ENCODE measurements at regions not wholly inside any gene's neighbourhood (a gene's known extent, or its start where the extent isn't known, plus 50 kb on each side); places are given as distances from the start of the nearest gene placed in this dataset.

- TF ChIP-seq, protein P1, sequence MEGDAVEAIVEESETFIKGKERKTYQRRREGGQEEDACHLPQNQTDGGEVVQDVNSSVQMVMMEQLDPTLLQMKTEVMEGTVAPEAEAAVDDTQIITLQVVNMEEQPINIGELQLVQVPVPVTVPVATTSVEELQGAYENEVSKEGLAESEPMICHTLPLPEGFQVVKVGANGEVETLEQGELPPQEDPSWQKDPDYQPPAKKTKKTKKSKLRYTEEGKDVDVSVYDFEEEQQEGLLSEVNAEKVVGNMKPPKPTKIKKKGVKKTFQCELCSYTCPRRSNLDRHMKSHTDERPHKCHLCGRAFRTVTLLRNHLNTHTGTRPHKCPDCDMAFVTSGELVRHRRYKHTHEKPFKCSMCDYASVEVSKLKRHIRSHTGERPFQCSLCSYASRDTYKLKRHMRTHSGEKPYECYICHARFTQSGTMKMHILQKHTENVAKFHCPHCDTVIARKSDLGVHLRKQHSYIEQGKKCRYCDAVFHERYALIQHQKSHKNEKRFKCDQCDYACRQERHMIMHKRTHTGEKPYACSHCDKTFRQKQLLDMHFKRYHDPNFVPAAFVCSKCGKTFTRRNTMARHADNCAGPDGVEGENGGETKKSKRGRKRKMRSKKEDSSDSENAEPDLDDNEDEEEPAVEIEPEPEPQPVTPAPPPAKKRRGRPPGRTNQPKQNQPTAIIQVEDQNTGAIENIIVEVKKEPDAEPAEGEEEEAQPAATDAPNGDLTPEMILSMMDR (IDR thresholded peaks at IDR 0.05): no peak
- TF ChIP-seq POLR2A (IDR thresholded peaks at IDR 0.05): no peak
- Histone ChIP-seq H3K27me3 (no peaks in the 10 kb centered on the region), H3K4me1 (peaks cover 3% of the 10 kb centered on the region), H3K27ac (no peak overlapping the region), H3K4me3 (no peak overlapping the region), H3K9me3 (no peaks in the 10 kb centered on the region), H3K36me3 (ENCODE audit: low read depth, missing control alignments) (no peaks in the 10 kb centered on the region)
- 82 to 84% methylated on average over 13 of the region's 13 CpGs for WGBS, 2 donors
- intact Hi-C loops (cut with DNase I; ENCODE audit: low total_unique reads): no loop called here
- DNase-seq: peak; percentile 23
Observed at GRCh38 chr6:157763129-157763903, 59.7 kb upstream of the SNX9 start.

- H3K4me3 ChIP-seq: no peak overlapping the region
- no peak for DNase-seq
- intact Hi-C loops (cut with DNase I; ENCODE audit: low total_unique reads): no loop called here
- no peaks in the 10 kb centered on the region for H3K9me3 ChIP-seq
- no peaks in the 10 kb centered on the region for H3K36me3 ChIP-seq (ENCODE audit: low read depth, missing control alignments)
- TF ChIP-seq POLR2A (IDR thresholded peaks at IDR 0.05): no peak
- TF ChIP-seq, protein P1 (IDR thresholded peaks at IDR 0.05): no peak
- 80 to 81% methylated on average over 3 of the region's 3 CpGs for WGBS, 2 donors
- H3K27me3 ChIP-seq: no peaks in the 10 kb centered on the region
- H3K4me1 ChIP-seq: peaks cover 3% of the 10 kb centered on the region
- no peak overlapping the region for H3K27ac ChIP-seq
Observed at GRCh38 chr6:157763904-157764177, 59.2 kb upstream of the SNX9 start.

GRCh38 chr6:157764178-157765068 lies 58.6 kb upstream of the SNX9 start:
- intact Hi-C loops (cut with DNase I; ENCODE audit: low total_unique reads): no loop called here
- H3K4me3 ChIP-seq: no peak overlapping the region

DNA sequence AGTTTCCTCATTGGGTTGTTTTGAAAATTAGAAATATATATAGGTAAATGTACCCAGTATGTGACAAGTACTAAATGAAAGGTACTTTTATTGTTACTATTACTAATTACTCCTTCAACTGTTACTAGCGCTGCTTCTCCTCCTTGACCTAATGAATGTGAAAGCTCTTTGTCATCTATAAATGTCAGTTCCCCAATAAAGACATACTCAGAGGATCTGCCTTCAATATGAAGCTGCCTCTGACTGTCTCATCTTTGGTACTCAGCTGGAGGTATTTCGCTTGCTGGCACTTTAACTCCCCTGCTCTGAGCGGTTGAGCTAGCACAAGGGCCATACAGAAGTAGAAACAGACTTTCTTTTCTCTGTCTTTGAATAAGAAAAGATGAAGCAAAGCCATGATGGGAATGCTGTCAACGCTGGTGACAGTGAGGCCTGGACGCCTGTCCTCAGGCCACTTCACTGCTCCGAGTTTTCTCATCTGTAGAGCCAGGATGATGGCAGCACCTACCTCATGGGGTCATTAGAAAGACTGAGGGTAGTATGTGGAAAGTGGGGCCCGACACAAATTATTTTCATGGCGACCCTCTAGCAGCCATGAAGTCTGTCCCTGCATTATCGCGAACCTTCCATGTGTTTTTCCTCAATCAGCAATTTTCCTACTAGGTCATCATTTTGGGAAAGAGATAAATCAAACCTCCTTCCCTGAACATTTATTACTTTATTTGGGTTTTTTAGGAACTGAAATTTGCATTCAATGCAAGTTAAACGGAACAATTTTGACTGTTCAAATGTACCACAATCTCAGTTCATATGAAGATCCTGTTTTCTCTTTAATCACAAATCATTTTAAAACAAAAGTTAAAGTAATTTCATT lies 55.9 kb upstream of the SNX9 start:
- H3K36me3 ChIP-seq (ENCODE audit: low read depth, missing control alignments): no peaks in the 10 kb centered on the region
- H3K9me3 ChIP-seq: no peaks in the 10 kb centered on the region
- peak overlapping the region in 1 of 2 donors; percentile 22 for H3K27ac ChIP-seq
- intact Hi-C loops (cut with DNase I; ENCODE audit: low total_unique reads): no loop called here
- TF ChIP-seq, protein P1 (IDR thresholded peaks at IDR 0.05): no peak
- TF ChIP-seq POLR2A (IDR thresholded peaks at IDR 0.05): no peak
- H3K4me1 ChIP-seq: peaks cover 3% of the 10 kb centered on the region
- WGBS, 2 donors: 93 to 95% methylated on average over 11 of the region's 11 CpGs
- no peak overlapping the region for H3K4me3 ChIP-seq
- no peak for DNase-seq
- H3K27me3 ChIP-seq: no peaks in the 10 kb centered on the region

More at GRCh38 chr6:157764178-157765068, 58.6 kb upstream of the SNX9 start:
- no peaks in the 10 kb centered on the region for H3K36me3 ChIP-seq (ENCODE audit: low read depth, missing control alignments)
- H3K27ac ChIP-seq: no peak overlapping the region
- H3K4me1 ChIP-seq: peaks cover 3% of the 10 kb centered on the region
- no peaks in the 10 kb centered on the region for H3K9me3 ChIP-seq
- 53 to 57% methylated on average over 14 of the region's 14 CpGs for WGBS, 2 donors
- TF ChIP-seq, protein P1 (IDR thresholded peaks at IDR 0.05): no peak
- TF ChIP-seq POLR2A (IDR thresholded peaks at IDR 0.05): no peak
- DNase-seq: peak; percentile 56
- no peaks in the 10 kb centered on the region for H3K27me3 ChIP-seq
